Endodermal cell (in vitro differentiated cells): ENCODE measurements at regions not wholly inside any gene's neighbourhood (a gene's known extent, or its start where the extent isn't known, plus 50 kb on each side); places are given as distances from the start of the nearest gene placed in this dataset.
A peak's percentile ranks its signal among the peaks of the same experiment; 100 is the strongest.
"Not testable (repeated sequence)": the region's sequence is repeated elsewhere in the genome, so short reads cannot be mapped to it uniquely, and the experiment has no call there.

ENCODE experiments used
- DNase-seq: peaks from one replicate; pipeline ENCODE4 v3.0.0-alpha.2; 2017
- H3K27ac ChIP-seq: 2 replicates; pipeline ENCODE4 v1.5.1; 2013; ENCODE audit warnings: mild to moderate bottlenecking, low read depth, low read length, moderate library complexity
- H3K27me3 ChIP-seq: 2 replicates; pipeline ENCODE4 v1.6.1; 2013; ENCODE audit warnings: mild to moderate bottlenecking, low read length, moderate library complexity; ENCODE audit not compliant: insufficient read depth, control insufficient read depth, poor library complexity, severe bottlenecking
- H3K36me3 ChIP-seq: 2 replicates; pipeline ENCODE4 v1.7.0; 2013; ENCODE audit warnings: mild to moderate bottlenecking, low read length, moderate library complexity; ENCODE audit not compliant: control insufficient read depth, insufficient read depth
- H3K4me1 ChIP-seq: one replicate; pipeline ENCODE4 v1.7.0; 2013; ENCODE audit warnings: low read length; ENCODE audit not compliant: control insufficient read depth, insufficient read depth
- H3K4me3 ChIP-seq: 2 replicates; pipeline ENCODE4 v1.5.1; 2013; ENCODE audit warnings: mild to moderate bottlenecking, low read length, moderate library complexity
- H3K9ac ChIP-seq: 2 replicates; pipeline ENCODE4 v1.6.1; 2013; ENCODE audit warnings: mild to moderate bottlenecking, low read length, moderate library complexity; ENCODE audit not compliant: poor library complexity, severe bottlenecking; ENCODE audit errors: extremely low read depth
- H3K9me3 ChIP-seq: 2 replicates; pipeline ENCODE4 v1.6.1; 2013; ENCODE audit warnings: mild to moderate bottlenecking, low read length, moderate library complexity; ENCODE audit not compliant: control insufficient read depth
- H3K27ac Mint-ChIP-seq: 2 replicates; pipeline ENCODE4 v1.8.0; 2020; ENCODE audit warnings: mixed read lengths
- H3K27me3 Mint-ChIP-seq: 2 replicates; pipeline ENCODE4 v1.8.0; 2021; ENCODE audit warnings: mild to moderate bottlenecking, mixed read lengths; ENCODE audit not compliant: insufficient read depth
- H3K36me3 Mint-ChIP-seq: 2 replicates; pipeline ENCODE4 v1.8.0; 2020; ENCODE audit warnings: low read depth, mixed read lengths
- H3K4me1 Mint-ChIP-seq: 2 replicates; pipeline ENCODE4 v1.8.0; 2020; ENCODE audit warnings: mixed read lengths
- H3K4me3 Mint-ChIP-seq: 2 replicates; pipeline ENCODE4 v1.8.0; 2020; ENCODE audit warnings: mild to moderate bottlenecking, moderate library complexity, mixed read lengths
- H3K9me3 Mint-ChIP-seq: 2 replicates; pipeline ENCODE4 v1.8.0; 2020; ENCODE audit warnings: mild to moderate bottlenecking, mixed read lengths
- WGBS, 2 experiments: methylation state at CpG; one replicate each; pipeline versions ENCODE4 v1.1.5 to v1.1.7; 2013; ENCODE audit warnings: missing lambda C conversion rate in 2 of 2, mixed read lengths in 1 of 2; ENCODE audit not compliant: insufficient coverage in 1 of 2, insufficient read length in 1 of 2; 5-methylcytosine and 5-hydroxymethylcytosine counted together
- TF ChIP-seq, protein P1 (sequence below): fragments of 200-600 bp; sonication (generic); conservative IDR thresholded peaks from 2 replicates; pipeline ENCODE4 v1.5.0; 2021; ENCODE audit warnings: antibody characterized with exemption, mild to moderate bottlenecking

DNA sequence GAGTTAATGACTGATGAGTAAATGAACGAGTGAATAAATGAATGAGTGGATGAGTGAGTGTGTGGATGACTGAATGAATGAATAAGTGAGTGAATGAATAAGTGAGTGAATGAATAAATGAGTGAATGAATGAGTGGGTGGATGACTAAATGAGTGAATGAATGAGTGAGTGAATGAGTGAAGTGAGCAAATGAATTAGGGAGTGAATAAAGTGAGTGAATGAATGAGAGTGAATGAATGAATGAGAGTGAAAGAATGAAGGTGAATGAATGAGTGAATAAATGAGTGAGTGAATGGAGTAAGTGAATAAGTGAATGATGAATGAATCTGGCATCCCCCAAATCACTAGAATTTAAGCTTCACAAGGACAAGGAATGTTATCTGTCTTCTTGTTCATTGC, 1253.0 kb downstream of the TYW1 start:
- Mint-ChIP-seq H3K9me3 (peaks cover 25% of the 10 kb centered on the region), H3K27ac (no peak overlapping the region), H3K4me1 (no peaks in the 10 kb centered on the region), H3K27me3 (peaks cover 10% of the 10 kb centered on the region), H3K4me3 (no peak overlapping the region), H3K36me3 (no peaks in the 10 kb centered on the region)
- Histone ChIP-seq H3K9ac (no peak overlapping the region), H3K4me1 (no peaks in the 10 kb centered on the region), H3K27ac (no peak overlapping the region), H3K4me3 (peak overlapping the region; percentile 6), H3K27me3 (peaks cover under 1% of the 10 kb centered on the region), H3K36me3 (no peaks in the 10 kb centered on the region), H3K9me3 (peaks cover 20% of the 10 kb centered on the region)
- 84 to 91% methylated on average over 1 of the region's 1 CpG for WGBS, 2 experiments
- DNase-seq = no peak
- TF ChIP-seq, protein P1, sequence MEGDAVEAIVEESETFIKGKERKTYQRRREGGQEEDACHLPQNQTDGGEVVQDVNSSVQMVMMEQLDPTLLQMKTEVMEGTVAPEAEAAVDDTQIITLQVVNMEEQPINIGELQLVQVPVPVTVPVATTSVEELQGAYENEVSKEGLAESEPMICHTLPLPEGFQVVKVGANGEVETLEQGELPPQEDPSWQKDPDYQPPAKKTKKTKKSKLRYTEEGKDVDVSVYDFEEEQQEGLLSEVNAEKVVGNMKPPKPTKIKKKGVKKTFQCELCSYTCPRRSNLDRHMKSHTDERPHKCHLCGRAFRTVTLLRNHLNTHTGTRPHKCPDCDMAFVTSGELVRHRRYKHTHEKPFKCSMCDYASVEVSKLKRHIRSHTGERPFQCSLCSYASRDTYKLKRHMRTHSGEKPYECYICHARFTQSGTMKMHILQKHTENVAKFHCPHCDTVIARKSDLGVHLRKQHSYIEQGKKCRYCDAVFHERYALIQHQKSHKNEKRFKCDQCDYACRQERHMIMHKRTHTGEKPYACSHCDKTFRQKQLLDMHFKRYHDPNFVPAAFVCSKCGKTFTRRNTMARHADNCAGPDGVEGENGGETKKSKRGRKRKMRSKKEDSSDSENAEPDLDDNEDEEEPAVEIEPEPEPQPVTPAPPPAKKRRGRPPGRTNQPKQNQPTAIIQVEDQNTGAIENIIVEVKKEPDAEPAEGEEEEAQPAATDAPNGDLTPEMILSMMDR = no peak

DNA sequence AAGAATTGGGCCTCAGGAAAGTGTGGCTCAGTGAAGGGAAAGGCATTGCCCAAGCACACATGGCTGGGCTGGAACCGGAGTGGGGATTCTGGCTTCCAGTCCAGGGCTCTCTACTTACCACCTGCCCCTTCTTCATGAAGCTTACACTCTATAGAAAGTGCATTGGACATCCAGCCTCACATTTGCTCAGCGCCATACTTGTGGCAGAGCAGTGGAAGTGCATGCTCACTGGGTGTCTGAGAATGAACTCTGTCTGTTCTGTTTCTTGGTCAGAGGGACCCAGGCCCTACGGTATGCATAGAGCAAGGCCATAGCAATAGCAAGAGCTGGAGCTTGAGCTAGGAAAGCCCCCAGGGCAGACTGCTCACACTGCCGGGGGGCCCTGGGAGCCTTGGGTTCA, 1253.5 kb downstream of the TYW1 start:
- Histone ChIP-seq H3K9ac (no peak overlapping the region), H3K27ac (no peak overlapping the region), H3K27me3 (peaks cover 6% of the 10 kb centered on the region), H3K36me3 (no peaks in the 10 kb centered on the region), H3K4me1 (no peaks in the 10 kb centered on the region), H3K9me3 (peaks cover 20% of the 10 kb centered on the region), H3K4me3 (no peak overlapping the region)
- TF ChIP-seq, protein P1 = peak; percentile 37
- 93 to 100% methylated on average over 2 to 4 of the region's 4 CpGs for WGBS, 2 experiments
- Mint-ChIP-seq H3K4me3 (no peak overlapping the region), H3K9me3 (peaks cover 21% of the 10 kb centered on the region), H3K4me1 (no peaks in the 10 kb centered on the region), H3K27me3 (peaks cover 15% of the 10 kb centered on the region), H3K36me3 (no peaks in the 10 kb centered on the region), H3K27ac (no peak overlapping the region)
- no peak for DNase-seq

DNA sequence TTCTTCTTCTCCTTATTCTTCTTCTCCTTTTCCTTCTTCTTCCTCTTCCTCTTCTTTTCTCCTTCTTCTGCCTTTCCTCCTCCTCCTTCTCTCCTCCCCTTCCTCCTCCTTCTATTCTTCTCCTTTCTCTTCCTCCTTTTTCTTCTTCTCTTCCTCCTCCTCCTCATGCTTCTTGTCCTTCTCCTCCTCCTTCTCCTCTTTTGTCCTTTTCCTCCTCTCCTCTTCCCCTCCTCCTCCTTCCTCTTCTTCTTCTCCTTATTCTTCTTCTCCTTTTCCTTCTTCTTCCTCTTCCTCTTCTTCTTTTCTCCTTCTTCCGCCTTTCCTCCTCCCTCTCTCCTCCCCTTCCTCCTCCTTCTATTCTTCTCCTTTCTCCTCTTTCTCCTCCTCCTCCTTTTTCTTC, 1258.2 kb downstream of the TYW1 start:
- H3K27ac Mint-ChIP-seq, H3K27ac ChIP-seq, H3K36me3 Mint-ChIP-seq, H3K36me3 ChIP-seq, H3K4me3 Mint-ChIP-seq, H3K9ac ChIP-seq, H3K4me3 ChIP-seq, H3K4me1 ChIP-seq, DNase-seq, H3K4me1 Mint-ChIP-seq: not testable (repeated sequence)
- H3K27me3 Mint-ChIP-seq = peaks cover 27% of the 10 kb centered on the region
- H3K9me3 Mint-ChIP-seq = peaks cover 11% of the 10 kb centered on the region
- 88 to 90% methylated on average over 1 of the region's 1 CpG for WGBS, 2 experiments
- H3K9me3 ChIP-seq = peaks cover 11% of the 10 kb centered on the region
- peaks cover 12% of the 10 kb centered on the region for H3K27me3 ChIP-seq

DNA sequence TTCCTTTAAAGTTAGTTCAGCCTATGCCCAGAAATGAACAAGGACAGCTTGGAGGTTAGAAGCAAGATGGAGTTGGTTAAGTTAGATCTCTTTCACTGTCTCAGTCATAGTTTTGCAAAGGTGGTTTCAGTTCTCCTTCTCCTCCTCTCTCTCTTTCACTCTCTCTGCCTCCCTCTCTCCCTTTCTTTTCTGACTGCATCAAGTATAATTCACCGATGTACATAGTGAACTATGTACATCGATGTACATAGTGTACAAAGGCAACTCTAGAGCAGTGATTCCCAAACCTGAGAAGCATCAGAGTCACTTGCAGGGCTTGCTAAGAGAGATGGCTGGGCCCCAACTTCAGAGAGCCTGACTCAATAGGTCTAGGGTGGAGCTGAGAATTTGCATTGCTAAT, 1259.7 kb downstream of the TYW1 start:
- no peak overlapping the region for H3K9ac ChIP-seq
- no peak overlapping the region for H3K27ac Mint-ChIP-seq
- WGBS, 2 experiments = 85 to 99% methylated on average over 2 of the region's 2 CpGs

More for the DNA sequence above, 1259.7 kb downstream of the TYW1 start:
- H3K4me3 ChIP-seq = no peak overlapping the region
- peaks cover 12% of the 10 kb centered on the region for H3K27me3 ChIP-seq
- H3K36me3 ChIP-seq = no peaks in the 10 kb centered on the region
- no peaks in the 10 kb centered on the region for H3K4me1 ChIP-seq
- no peak overlapping the region for H3K4me3 Mint-ChIP-seq
- peaks cover 15% of the 10 kb centered on the region for H3K9me3 ChIP-seq
- TF ChIP-seq, protein P1 = no peak
- DNase-seq = no peak
- peaks cover 14% of the 10 kb centered on the region for H3K9me3 Mint-ChIP-seq
- no peaks in the 10 kb centered on the region for H3K36me3 Mint-ChIP-seq
- H3K27me3 Mint-ChIP-seq = peaks cover 27% of the 10 kb centered on the region
- no peak overlapping the region for H3K27ac ChIP-seq
- H3K4me1 Mint-ChIP-seq = peaks cover 5% of the 10 kb centered on the region
